ENCODE measurements at regions not wholly inside any gene's neighbourhood (a gene's known extent, or its start where the extent isn't known, plus 50 kb on each side); places are given as distances from the start of the nearest gene placed in this dataset.

DNA sequence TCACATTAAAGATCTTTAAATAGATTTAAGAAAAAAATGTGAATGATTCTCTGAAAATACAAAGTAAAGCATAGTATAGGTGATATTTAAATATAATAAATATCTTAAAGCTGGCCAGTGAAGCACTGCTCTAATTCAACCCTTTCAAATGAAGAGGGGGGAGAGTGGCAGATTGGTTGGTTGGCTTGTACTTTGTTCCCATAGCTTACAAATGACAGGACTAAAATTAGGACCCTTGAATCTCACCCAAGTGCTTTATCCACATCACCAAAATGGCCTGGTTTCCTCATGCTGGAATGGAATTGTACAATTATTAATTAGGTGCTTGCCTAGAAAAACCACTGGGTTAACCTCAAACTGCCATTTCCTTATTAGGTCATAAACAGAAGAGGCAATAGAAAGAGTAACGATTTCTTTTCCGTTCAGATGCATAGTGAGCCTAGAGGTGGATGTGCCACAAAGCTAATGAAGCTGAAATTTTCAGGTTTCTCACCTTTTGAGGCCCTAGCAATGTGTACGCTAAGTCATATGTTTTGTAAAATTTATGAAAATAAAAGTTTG lies 354.5 kb upstream of the CDH6 start:
- Histone ChIP-seq H3K56ac (ENCODE audit: insufficient read length, low read depth, low read length) (no peak overlapping the region), H2AK5ac (ENCODE audit: insufficient read length, low read length) (no peak overlapping the region), H4K91ac (ENCODE audit: insufficient read length, low read depth, low read length) (no peak overlapping the region), H3K18ac (ENCODE audit: insufficient read length, low read depth, low read length) (no peak overlapping the region), H3K79me1 (ENCODE audit: insufficient read depth, low read depth, low read length, poor library complexity, severe bottlenecking) (no peaks in the 10 kb centered on the region), H3K79me2 (ENCODE audit: insufficient read depth, low read length) (no peaks in the 10 kb centered on the region), H3K14ac (ENCODE audit: insufficient read depth, low read length) (no peak overlapping the region), H4K5ac (ENCODE audit: insufficient read length, low read depth, low read length) (no peak overlapping the region), H4K20me1 (ENCODE audit: control insufficient read depth, insufficient read depth, insufficient read length) (no peaks in the 10 kb centered on the region), H2BK120ac (ENCODE audit: low read depth, low read length, poor library complexity, severe bottlenecking) (no peak overlapping the region), H3K4me1 (ENCODE audit: insufficient read depth, low read length) (no peaks in the 10 kb centered on the region), H2AFZ (ENCODE audit: low read length) (no peak overlapping the region), H3K9me3 (ENCODE audit: control insufficient read depth, low read depth, low read length) (no peaks in the 10 kb centered on the region), H3K4ac (ENCODE audit: low read depth, low read length) (no peak overlapping the region), H3K9ac (ENCODE audit: extremely low read depth, insufficient read length, low read length) (no peak overlapping the region), H3T11ph (ENCODE audit: low read length) (no peak overlapping the region), H3K27me3 (ENCODE audit: insufficient read depth, low read length) (no peaks in the 10 kb centered on the region), H2BK20ac (ENCODE audit: low read depth, low read length, poor library complexity, severe bottlenecking) (no peak overlapping the region), H2BK12ac (ENCODE audit: insufficient read length, low read depth, low read length) (no peak overlapping the region), H3K27ac (ENCODE audit: insufficient read length, low read depth, low read length) (no peak overlapping the region), H2BK15ac (ENCODE audit: low read depth, low read length) (no peak overlapping the region), H3K4me2 (ENCODE audit: insufficient read depth, insufficient read length, low read length) (no peak overlapping the region), H2BK5ac (ENCODE audit: insufficient read length, low read length) (no peak overlapping the region), H3K23me2 (ENCODE audit: insufficient read length, low read depth, low read length, poor library complexity, severe bottlenecking) (no peaks in the 10 kb centered on the region), H3K23ac (ENCODE audit: insufficient read length, low read depth, low read length) (no peak overlapping the region), H4K8ac (replicated peaks; ENCODE audit: insufficient read length, low read depth, low read length) (no peak overlapping the region)
- DNase-seq = no peak
- H3K9me3 Mint-ChIP-seq = peaks cover 0 to 5% of the 10 kb centered on the region in 2 experiments; a peak in 2 of 5 replicates
- peaks cover 0 to 2% (median 0%) of the 10 kb centered on the region in 3 experiments; a peak in 1 of 7 replicates for H3K36me3 Mint-ChIP-seq (ENCODE audit: insufficient read depth in 1 of 3, low read depth in 3 of 3)
- H3K27ac Mint-ChIP-seq = no peak overlapping the region
- H3K4me1 Mint-ChIP-seq = no peaks in the 10 kb centered on the region
- H3K27me3 Mint-ChIP-seq (ENCODE audit: low read depth) = no peaks in the 10 kb centered on the region
- H3K4me3 Mint-ChIP-seq = no peak overlapping the region
- no CpG with 5 or more reads among the region's 3 CpGs for WGBS (ENCODE audit: extremely low coverage, insufficient read length, low lambda C conversion rate)
- TF ChIP-seq, protein P1, sequence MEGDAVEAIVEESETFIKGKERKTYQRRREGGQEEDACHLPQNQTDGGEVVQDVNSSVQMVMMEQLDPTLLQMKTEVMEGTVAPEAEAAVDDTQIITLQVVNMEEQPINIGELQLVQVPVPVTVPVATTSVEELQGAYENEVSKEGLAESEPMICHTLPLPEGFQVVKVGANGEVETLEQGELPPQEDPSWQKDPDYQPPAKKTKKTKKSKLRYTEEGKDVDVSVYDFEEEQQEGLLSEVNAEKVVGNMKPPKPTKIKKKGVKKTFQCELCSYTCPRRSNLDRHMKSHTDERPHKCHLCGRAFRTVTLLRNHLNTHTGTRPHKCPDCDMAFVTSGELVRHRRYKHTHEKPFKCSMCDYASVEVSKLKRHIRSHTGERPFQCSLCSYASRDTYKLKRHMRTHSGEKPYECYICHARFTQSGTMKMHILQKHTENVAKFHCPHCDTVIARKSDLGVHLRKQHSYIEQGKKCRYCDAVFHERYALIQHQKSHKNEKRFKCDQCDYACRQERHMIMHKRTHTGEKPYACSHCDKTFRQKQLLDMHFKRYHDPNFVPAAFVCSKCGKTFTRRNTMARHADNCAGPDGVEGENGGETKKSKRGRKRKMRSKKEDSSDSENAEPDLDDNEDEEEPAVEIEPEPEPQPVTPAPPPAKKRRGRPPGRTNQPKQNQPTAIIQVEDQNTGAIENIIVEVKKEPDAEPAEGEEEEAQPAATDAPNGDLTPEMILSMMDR (conservative IDR thresholded peaks at IDR 0.05) = no peak

All from H9 (cell line).